GM06990 (cell line): ENCODE measurements at regions not wholly inside any gene's neighbourhood (a gene's known extent, or its start where the extent isn't known, plus 50 kb on each side); places are given as distances from the start of the nearest gene placed in this dataset.
"Not testable (repeated sequence)": the region's sequence is repeated elsewhere in the genome, so short reads cannot be mapped to it uniquely, and the experiment has no call there.

Source experiments
- DNase-seq: peaks from one replicate; pipeline ENCODE4 v3.0.0-alpha.2; 2011; ENCODE audit not compliant: insufficient read length; ENCODE audit errors: extremely low read depth
- H3K27me3 ChIP-seq: replicated peaks from 2 replicates; pipeline ENCODE4 v1.6.0; 2011; ENCODE audit warnings: low read length; ENCODE audit not compliant: control insufficient read depth, insufficient read depth
- H3K36me3 ChIP-seq: 2 replicates; pipeline ENCODE4 v1.5.1; 2011; ENCODE audit warnings: low read length; ENCODE audit not compliant: control insufficient read depth, insufficient read depth
- H3K4me3 ChIP-seq: replicated peaks from 2 replicates; pipeline ENCODE4 v1.5.1; 2011; ENCODE audit warnings: low read depth, mild to moderate bottlenecking, control low read depth, low read length
- TF ChIP-seq, protein P1 (sequence below): IDR thresholded peaks from 2 replicates; pipeline ENCODE4 v1.5.1; 2011; ENCODE audit warnings: low read length, control low read depth, mild to moderate bottlenecking, inconsistent platforms; ENCODE audit not compliant: insufficient read depth, poor library complexity, severe bottlenecking

DNA sequence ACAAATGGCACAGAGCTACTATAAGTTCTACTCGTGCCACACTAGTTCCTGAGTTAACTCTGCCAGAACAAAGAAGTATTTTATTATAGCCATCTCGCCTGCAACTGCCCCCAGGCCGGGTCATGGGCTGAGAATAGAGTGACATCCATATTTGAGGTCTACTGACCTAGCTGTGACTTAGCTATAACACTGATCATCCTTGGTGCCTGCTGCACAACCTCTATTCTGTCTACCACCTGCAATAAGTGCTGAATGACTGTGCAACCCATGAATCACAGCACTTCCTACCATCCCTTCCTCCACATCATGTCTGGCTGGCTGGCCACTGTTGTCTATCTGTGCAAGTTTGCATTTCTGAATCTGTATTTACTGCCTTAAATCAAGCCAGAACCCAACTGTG, 506.5 kb upstream of the TBL1XR1 start:
- TF ChIP-seq, protein P1, sequence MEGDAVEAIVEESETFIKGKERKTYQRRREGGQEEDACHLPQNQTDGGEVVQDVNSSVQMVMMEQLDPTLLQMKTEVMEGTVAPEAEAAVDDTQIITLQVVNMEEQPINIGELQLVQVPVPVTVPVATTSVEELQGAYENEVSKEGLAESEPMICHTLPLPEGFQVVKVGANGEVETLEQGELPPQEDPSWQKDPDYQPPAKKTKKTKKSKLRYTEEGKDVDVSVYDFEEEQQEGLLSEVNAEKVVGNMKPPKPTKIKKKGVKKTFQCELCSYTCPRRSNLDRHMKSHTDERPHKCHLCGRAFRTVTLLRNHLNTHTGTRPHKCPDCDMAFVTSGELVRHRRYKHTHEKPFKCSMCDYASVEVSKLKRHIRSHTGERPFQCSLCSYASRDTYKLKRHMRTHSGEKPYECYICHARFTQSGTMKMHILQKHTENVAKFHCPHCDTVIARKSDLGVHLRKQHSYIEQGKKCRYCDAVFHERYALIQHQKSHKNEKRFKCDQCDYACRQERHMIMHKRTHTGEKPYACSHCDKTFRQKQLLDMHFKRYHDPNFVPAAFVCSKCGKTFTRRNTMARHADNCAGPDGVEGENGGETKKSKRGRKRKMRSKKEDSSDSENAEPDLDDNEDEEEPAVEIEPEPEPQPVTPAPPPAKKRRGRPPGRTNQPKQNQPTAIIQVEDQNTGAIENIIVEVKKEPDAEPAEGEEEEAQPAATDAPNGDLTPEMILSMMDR = no peak
- no peaks in the 10 kb centered on the region; the same call in 1 of the 2 replicates for H3K27me3 ChIP-seq
- H3K36me3 ChIP-seq = no peaks in the 10 kb centered on the region
- no peak for DNase-seq
- no peak overlapping the region for H3K4me3 ChIP-seq

DNA sequence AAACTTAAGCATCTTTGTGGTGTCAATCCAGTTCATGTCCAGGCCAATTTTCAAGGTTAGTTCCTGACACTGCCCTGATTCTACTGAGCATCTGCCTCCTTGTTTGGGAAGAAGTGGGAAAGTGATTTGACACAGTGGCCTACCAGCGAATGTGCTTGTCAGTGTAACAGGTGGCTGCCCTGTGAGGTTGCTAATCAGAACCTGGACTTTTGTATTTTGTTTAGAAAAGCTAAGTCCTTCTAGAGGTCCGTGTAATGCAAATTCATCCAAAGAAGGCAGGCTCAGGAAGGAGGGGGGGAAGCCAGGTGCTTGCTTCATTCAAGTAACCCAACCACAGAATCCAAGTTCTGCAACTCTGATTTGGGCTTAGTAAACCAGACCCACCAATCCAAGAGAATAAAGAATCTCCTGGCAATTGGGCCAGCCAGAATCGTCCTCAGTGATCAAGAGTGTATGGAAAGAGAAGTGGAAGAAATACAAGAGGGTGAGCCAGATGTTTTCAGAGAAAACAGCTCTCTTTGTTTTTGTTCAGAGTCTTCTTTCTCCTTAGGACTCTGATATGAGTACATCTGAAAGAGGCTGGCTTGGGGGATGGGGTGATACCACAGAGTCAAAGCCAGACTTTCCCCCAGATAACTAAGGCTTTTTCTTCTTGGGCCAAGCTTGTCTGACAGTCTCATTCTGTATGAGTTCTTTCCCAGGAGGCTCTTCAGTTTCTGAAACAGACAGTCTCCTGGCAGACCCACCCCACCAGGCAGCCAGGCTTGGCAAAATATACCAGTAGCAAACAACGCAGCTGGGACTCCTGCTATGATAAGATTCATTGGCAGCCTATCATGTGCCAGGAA, 508.9 kb upstream of the TBL1XR1 start:
- Histone ChIP-seq H3K36me3 (no peaks in the 10 kb centered on the region), H3K4me3 (no peak overlapping the region), H3K27me3 (no peaks in the 10 kb centered on the region; the same call in 1 of the 2 replicates)
- TF ChIP-seq, protein P1 = no peak
- DNase-seq = no peak

DNA sequence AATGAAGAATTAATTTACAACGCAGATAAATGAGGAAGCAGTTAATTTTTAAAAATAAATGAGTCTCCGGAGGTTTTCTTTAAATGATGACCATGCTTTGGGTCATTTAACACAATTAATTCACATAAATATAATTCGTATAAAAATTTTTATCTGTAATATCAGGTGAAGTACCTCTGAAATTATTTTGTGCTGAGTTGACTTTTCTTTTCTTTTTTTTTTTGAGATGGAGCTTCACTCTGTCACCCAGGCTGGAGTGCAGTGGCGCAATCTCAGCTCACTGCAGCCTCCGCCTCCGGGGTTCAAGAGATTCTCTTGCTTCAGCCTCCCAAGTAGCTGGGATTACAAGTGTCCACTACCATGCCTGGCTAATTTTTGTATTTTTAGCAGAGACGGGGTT, 512.2 kb upstream of the TBL1XR1 start:
- H3K27me3 ChIP-seq, DNase-seq, H3K4me3 ChIP-seq, H3K36me3 ChIP-seq: not testable (repeated sequence)

DNA sequence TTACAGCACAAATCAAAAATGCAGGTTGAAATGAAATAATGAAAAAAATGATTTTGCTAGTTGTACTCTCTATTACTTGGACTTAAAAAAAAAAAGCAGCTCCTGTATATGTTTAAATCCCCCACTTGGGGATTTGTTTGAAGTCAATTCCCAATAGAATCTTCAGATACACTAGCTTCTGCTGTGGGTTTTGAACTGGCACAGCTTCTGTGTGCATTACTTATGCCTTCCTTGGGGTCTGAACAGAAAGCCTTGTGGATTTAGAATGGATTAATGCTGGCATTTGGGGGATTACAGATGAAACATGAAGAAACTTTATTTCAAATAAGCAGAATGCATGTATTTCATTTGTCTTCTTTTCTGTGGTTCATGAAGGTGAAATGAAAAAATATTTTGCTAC, 513.2 kb upstream of the TBL1XR1 start:
- TF ChIP-seq, protein P1 = no peak

DNA sequence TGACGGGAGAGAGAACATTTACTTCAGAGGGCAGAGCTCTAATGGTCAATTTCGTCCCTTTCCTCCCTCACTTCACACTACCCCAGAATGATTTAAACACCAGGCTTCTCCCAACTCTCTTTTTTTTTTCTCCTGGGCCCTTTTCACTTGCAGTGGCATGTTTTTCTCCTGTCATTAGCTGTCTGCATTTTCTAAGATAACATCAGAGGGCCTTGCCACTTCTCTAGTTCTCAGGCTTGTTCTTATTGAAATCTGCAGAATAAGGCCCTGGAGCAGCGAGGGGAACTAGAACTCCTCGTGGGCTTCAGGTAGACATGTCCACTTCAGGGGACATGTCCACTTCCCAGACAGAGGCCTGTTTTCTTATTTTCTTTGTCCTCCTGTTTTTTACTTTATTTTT, 514.4 kb upstream of the TBL1XR1 start:
- TF ChIP-seq, protein P1 = no peak
- H3K36me3 ChIP-seq = no peaks in the 10 kb centered on the region
- no peaks in the 10 kb centered on the region for H3K27me3 ChIP-seq
- no peak overlapping the region for H3K4me3 ChIP-seq
- DNase-seq = no peak

More for the DNA sequence above, 513.2 kb upstream of the TBL1XR1 start:
- no peaks in the 10 kb centered on the region for H3K36me3 ChIP-seq
- DNase-seq = no peak
- H3K27me3 ChIP-seq = no peaks in the 10 kb centered on the region
- no peak overlapping the region for H3K4me3 ChIP-seq

DNA sequence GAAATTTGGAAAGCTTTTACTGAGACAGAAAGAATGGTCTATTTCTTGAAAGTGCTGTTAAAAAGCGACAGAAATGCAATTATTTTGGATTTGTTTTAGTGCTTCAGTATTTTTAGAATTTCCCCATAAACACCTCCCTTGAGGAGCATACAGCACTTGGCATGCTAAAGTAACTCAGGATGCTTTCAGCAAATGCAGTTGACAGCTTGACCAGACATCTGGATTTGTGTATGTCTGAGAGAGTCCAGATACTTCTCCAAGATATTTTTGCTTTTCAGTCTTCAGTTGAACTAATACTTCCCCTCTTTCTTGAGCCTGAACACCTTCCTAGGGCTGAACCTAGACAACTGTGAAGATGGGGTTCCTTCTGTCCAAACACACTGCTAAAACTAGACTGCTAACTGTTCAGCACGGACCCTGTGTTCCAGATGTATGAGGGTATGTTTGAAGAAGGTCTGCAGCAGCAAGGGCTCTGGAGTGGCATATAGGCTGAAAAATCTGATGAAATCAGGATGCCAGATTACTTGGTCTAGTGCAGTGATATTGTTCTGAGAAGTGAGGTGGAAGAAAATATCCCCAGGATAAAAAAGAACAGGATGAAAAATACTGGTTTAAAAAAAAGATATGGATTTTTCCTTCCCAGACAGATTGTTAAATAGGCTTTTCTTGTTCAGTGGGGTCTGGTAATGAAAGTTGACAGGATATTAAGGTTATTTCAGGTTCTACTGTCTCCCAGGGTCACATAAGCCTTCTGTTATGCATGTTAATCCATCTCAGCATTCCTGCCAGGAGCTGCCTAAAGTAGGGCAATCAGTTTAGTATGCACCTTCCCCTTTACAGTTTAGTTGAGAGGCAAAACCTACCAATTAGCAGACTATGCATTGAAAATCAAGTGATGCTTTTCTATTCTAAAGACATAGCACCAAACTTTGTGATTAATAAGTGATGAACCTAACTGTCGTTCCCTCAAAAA, 516.9 kb upstream of the TBL1XR1 start:
- Histone ChIP-seq H3K27me3 (no peaks in the 10 kb centered on the region), H3K36me3 (no peaks in the 10 kb centered on the region), H3K4me3 (no peak overlapping the region)
- no peak for DNase-seq
- TF ChIP-seq, protein P1 = no peak
